ENCODE measurements at regions not wholly inside any gene's neighbourhood (a gene's known extent, or its start where the extent isn't known, plus 50 kb on each side); places are given as distances from the start of the nearest gene placed in this dataset.

- 69% methylated on average over 4 of the region's 4 CpGs for WGBS (ENCODE audit: insufficient coverage, low coverage, missing lambda C conversion rate)
- ATAC-seq: no peak
- Histone ChIP-seq H3K4me3 (no peak overlapping the region), H3K79me2 (ENCODE audit: control insufficient read depth, insufficient read depth, low read length) (no peaks in the 10 kb centered on the region), H3K9me1 (ENCODE audit: control insufficient read depth, insufficient read depth, low read length) (no peaks in the 10 kb centered on the region), H3K27me3 (ENCODE audit: control insufficient read depth in 2 of 2, insufficient read depth in 2 of 2, low read length in 2 of 2) (no peaks in the 10 kb centered on the region), H3K4me1 (replicated peaks in 1 of 2; ENCODE audit: control insufficient read depth in 2 of 2, insufficient read depth in 2 of 2, low read length in 2 of 2) (peaks cover 45 to 73% of the 10 kb centered on the region in 2 experiments), H3K9ac (ENCODE audit: insufficient read depth in 1 of 2, low read depth in 2 of 2, low read length in 2 of 2) (peak overlapping the region; percentile 9 to 65; a peak in 2 of 4 replicates), H4K20me1 (replicated peaks; ENCODE audit: control insufficient read depth, insufficient read depth, low read length) (no peaks in the 10 kb centered on the region), H2AFZ (ENCODE audit: low read depth, low read length) (peak overlapping the region; percentile 90), H3K27ac (ENCODE audit: extremely low read depth, low read depth, low read length) (peak overlapping the region; percentile 62), H3K9me3 (replicated peaks; ENCODE audit: control insufficient read depth, insufficient read depth, low read depth, low read length) (no peaks in the 10 kb centered on the region), H3K36me3 (ENCODE audit: control insufficient read depth, insufficient read depth, low read length) (no peaks in the 10 kb centered on the region), H3K4me2 (ENCODE audit: insufficient read depth, low read length) (peak overlapping the region; percentile 20; the same call in 1 of the 2 replicates)
- in situ Hi-C loops (cut with MboI): loop anchor here (5.0 kb wide), 2 partner anchors 58 to 113 kb away; no protein-coding TSS in a partner anchor
- POLR2A ChIA-PET: interaction anchor here (0.5 to 1.1 kb wide), 5 partner anchors 14 to 148 kb away, joined by 3 to 5 read pairs (median 3); no protein-coding TSS in a partner anchor
- FAIRE-seq: no peak
- CTCF ChIA-PET (ENCODE audit: low intra/inter-chr PET ratio): no interaction called here
- intact Hi-C loops (cut with micrococcal nuclease): no loop called here
- TF ChIP-seq ATF3 (IDR thresholded peaks at IDR 0.05) (no peak), ATF3 (CRISPR knock-in tag; conservative IDR thresholded peaks at IDR 0.05) (0 out of 2 replicates have a peak, but pooled peaks have one; percentile 53), JUN (IDR thresholded peaks at IDR 0.05; ENCODE audit: borderline replicate concordance, low read depth, low read length) (no peak), JUN (CRISPR knock-in tag; IDR thresholded peaks at IDR 0.05; ENCODE audit: borderline replicate concordance) (0 out of 2 replicates have a peak, but pooled peaks have one; percentile 24), ATF1 (CRISPR knock-in tag; IDR thresholded peaks at IDR 0.05) (no peak), ATF1 (tag; IDR thresholded peaks at IDR 0.05) (0 out of 2 replicates have a peak, but pooled peaks have one; percentile 7), TEAD1 (CRISPR knock-in tag; IDR thresholded peaks at IDR 0.05) (0 out of 4 replicates have a peak, but pooled peaks of 1 of the 2 experiments have one; percentile 38), HNRNPUL1 (IDR thresholded peaks at IDR 0.05; ENCODE audit: low read length) (no peak), HDAC8 (tag; IDR thresholded peaks at IDR 0.05) (0 out of 2 replicates have a peak, but pooled peaks have one; percentile 11), CTBP1 (IDR thresholded peaks at IDR 0.05; ENCODE audit: borderline replicate concordance) (no peak)
- TF ChIP-seq, protein P1, sequence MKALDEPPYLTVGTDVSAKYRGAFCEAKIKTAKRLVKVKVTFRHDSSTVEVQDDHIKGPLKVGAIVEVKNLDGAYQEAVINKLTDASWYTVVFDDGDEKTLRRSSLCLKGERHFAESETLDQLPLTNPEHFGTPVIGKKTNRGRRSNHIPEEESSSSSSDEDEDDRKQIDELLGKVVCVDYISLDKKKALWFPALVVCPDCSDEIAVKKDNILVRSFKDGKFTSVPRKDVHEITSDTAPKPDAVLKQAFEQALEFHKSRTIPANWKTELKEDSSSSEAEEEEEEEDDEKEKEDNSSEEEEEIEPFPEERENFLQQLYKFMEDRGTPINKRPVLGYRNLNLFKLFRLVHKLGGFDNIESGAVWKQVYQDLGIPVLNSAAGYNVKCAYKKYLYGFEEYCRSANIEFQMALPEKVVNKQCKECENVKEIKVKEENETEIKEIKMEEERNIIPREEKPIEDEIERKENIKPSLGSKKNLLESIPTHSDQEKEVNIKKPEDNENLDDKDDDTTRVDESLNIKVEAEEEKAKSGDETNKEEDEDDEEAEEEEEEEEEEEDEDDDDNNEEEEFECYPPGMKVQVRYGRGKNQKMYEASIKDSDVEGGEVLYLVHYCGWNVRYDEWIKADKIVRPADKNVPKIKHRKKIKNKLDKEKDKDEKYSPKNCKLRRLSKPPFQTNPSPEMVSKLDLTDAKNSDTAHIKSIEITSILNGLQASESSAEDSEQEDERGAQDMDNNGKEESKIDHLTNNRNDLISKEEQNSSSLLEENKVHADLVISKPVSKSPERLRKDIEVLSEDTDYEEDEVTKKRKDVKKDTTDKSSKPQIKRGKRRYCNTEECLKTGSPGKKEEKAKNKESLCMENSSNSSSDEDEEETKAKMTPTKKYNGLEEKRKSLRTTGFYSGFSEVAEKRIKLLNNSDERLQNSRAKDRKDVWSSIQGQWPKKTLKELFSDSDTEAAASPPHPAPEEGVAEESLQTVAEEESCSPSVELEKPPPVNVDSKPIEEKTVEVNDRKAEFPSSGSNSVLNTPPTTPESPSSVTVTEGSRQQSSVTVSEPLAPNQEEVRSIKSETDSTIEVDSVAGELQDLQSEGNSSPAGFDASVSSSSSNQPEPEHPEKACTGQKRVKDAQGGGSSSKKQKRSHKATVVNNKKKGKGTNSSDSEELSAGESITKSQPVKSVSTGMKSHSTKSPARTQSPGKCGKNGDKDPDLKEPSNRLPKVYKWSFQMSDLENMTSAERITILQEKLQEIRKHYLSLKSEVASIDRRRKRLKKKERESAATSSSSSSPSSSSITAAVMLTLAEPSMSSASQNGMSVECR (CRISPR knock-in tag; IDR thresholded peaks at IDR 0.05): 0 out of 2 replicates have a peak, but pooled peaks have one; percentile 44
- BruUV-seq (replicated peaks): no TSS peak
- DNase-seq (ENCODE audit: extremely low read depth in 1 of 4, low spot score in 3 of 4): no peak
Observed at GRCh38 chr6:157759028-157759427, 64.0 kb upstream of the SNX9 start.

All from K562 (cell line).